Vagina (tissue), 2 donors: ENCODE measurements at regions not wholly inside any gene's neighbourhood (a gene's known extent, or its start where the extent isn't known, plus 50 kb on each side); places are given as distances from the start of the nearest gene placed in this dataset.

Experiments used
- CTCF ChIP-seq, 3 experiments: fragments of 450-650 bp in 2 of 3; fragments of 200-600 bp in 1 of 3; sonication (generic) in 1 of 3; IDR thresholded peaks; one replicate each; pipeline ENCODE4 v1.5.1; 2017 to 2019; ENCODE audit warnings: antibody characterized with exemption in 3 of 3, mild to moderate bottlenecking in 2 of 3, moderate library complexity in 2 of 3
- POLR2AphosphoS5 ChIP-seq, 2 donors: sonication (generic); formaldehyde crosslinking; IDR thresholded peaks; one replicate each; pipeline ENCODE4 v1.9.0; 2017; ENCODE audit warnings: antibody characterized with exemption in 2 of 2, mild to moderate bottlenecking in 2 of 2, low read depth in 1 of 2; ENCODE audit not compliant: insufficient read depth in 1 of 2

GRCh38 chr1:222459652-222460051 lies 88.3 kb downstream of the HHIPL2 start:
- TF ChIP-seq CTCF (IDR thresholded peaks at IDR 0.05), result no peak
- TF ChIP-seq POLR2AphosphoS5 (IDR thresholded peaks at IDR 0.05; ENCODE audit: insufficient read depth in 1 of 2, low read depth in 1 of 2), result no peak
